NCI-H1105 (cell line): ENCODE measurements at regions not wholly inside any gene's neighbourhood (a gene's known extent, or its start where the extent isn't known, plus 50 kb on each side); places are given as distances from the start of the nearest gene placed in this dataset.
A peak's percentile ranks its signal among the peaks of the same experiment; 100 is the strongest.
"Not testable (repeated sequence)": the region's sequence is repeated elsewhere in the genome, so short reads cannot be mapped to it uniquely, and the experiment has no call there.

Experiments
- DNase-seq: peaks from one replicate; lab custom pipeline; 2025; lab: John Stamatoyannopoulos, UW

DNA sequence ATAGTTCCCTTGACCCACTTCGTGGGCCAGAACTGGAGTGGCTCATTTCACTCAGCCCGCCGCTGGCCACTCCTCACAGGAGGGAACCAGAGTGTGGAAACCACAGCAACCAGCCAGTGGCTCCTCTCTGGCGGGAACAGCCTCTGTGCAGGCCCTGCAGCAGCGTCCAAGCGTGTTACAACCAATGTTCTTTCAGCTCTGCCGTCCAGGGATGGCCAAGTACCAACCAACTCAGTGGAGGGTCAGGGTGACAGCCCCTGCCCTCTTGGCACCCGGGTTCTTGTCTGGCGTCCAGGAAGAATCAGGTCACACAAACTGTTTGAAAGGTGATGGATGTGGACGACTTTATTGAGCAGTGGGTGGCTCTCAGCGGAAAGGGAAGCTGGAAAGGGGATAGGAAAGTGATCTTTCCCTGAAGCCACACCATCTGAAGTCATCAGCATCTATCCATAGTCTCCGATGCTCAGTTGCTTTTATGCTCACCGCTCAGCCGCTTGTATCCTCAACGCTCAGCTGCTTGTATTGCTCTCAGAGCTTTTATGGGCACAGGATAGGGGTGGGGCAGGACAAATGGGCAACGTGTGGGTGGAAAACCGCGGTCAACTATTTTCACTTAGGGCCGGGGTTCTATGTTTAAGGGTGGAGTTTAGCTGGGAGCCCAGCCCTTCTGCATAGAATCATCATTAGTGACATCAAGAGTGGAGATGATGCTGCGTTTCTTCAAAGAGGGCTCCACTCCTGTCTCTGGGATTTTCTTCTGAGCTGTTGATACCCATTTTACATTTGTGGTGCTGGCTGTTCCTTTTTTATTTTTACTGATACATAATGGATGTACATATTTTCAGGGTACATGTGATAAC, 250.2 kb downstream of the RRAGC start:
- DNase-seq = no peak

DNA sequence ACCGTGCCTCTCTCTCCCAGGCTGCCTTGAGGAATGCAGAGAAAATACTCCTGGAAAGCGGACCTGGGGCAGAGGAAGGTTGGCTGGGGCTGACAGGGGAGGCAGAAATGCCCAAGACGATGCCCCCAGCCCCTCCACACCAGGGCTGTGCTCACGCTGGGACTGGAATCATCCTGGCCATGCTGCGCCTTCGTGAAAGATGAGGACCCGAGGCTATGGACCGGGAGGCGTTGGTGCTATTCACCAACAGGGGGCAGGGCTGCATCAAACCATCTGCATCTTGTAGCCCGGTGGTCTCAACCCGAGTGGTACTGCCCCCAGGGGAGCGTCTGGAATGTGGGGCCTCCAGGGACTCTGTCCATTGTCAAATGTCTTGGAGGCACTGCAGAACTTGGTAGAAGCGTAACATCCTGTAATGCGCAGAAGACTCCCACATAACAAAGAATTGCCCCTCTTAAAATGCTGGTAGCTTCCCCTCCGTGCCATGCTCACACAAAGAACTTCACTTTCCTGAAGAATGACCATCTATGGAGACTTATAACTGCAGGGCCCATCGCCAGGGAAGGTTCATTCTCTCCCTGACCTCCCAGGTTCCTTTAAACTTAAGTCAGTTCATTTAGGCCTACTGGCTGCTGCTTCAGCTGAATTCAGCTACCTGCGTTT, 251.2 kb downstream of the RRAGC start:
- DNase-seq = no peak

DNA sequence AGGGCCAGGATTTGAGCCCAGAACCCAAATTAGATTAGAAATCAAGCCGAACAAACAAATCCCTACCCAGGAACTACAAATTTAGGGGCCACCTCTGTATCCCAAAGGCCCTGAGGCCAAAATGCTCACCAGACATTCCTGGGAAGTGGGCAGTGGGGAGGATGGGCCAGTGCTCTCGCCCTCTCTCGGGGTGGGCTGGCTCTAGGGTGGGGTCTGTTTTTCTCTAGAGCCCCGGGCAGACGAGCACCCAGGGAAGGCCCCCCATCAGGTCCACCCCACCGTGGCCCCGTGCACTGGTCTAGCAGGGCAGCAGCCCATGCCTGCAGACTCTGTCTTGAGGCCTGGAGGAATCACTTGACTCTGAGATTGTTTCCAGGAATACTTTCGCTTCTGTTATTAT, 252.0 kb downstream of the RRAGC start:
- no peak for DNase-seq

DNA sequence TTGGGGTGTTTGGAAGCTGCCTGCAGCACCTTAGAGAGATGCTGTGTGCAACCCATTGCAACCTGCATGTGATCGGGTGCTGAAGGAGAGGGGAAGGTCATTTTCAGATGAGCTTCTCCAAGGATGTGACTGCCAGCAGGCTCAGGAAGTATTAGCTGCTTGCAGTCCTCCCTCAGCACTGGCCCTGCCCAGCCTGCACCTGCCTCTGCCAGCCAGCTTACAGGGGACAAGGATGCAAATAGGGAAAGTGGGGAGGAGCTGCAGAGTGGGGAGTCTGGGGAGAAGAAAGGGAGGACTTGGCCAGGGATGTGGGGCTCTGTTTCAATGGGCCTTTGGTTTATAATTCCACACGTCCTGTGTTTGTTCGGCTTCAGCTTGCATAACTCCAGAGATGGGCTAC, 254.5 kb downstream of the RRAGC start:
- DNase-seq = no peak

DNA sequence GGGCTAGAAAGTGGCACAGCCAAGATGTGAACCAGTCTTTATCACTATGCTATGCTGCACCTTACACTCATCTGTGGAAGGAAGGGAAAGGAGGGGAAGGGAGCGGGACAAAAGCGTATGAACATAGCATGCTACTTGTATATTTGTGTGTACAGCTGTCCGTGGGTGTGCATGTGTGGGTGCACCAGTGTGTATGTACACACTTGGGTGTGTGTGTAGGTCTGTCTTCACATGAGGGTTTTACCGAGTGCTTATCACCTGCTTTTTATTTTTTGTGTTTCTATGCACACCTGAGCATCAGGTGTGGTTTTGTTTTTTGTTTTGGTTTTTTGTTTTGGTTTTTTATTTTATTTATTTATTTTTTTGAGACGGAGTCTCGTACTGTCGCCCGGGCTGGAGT, 255.7 kb downstream of the RRAGC start:
- no peak for DNase-seq

GRCh38 chr1:38600905-38601304, 258.7 kb downstream of the RRAGC start:
- DNase-seq = no peak

GRCh38 chr1:38600286-38600685, 259.3 kb downstream of the RRAGC start:
- DNase-seq = no peak

GRCh38 chr1:38598118-38598517, 261.5 kb downstream of the RRAGC start:
- no peak for DNase-seq

DNA sequence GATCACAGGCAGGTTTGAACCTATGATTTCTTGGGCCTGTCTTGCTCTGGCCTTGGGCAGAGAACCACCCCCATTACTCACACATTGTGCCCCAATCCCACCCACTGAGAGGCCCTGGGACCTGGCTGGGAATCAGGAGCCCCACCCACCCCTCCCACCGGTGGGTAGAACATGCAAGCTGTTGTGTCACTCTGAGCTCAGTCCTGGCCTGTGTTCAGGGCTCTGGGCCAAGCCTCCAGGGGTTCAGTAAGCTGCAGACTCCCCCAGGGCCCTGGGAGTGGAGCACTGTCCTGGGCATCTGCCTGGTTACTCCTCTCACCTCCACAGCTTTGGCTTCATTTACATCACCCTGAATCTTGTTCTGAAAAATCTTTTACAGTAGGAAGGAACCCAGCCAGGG, 270.5 kb downstream of the RRAGC start:
- no peak for DNase-seq

DNA sequence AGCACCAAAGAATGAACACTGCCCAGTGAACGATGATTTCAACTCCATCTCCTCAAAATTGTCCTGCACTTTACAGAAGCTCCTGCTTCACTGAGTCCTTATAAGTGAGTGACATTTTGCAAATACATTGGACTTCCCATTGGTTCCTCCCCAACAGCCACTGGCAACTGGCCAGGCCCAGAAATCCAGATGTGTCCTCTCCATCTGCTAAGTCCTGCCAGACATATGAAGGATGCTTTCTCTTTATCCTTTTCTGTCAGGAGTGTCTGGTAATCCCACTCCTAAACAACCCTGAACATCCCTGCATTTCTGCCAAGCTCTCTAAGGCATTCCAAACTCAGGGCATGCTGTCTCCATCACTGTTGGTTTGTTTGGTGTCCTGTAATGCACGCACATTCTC, 271.8 kb downstream of the RRAGC start:
- DNase-seq = no peak

- DNase-seq = no peak
Measured at GRCh38 chr1:38586993-38587646, 272.5 kb downstream of the RRAGC start.

GRCh38 chr1:38585971-38586370, 273.6 kb downstream of the RRAGC start:
- DNase-seq = no peak

GRCh38 chr1:38585460-38585859, 274.1 kb downstream of the RRAGC start:
- no peak for DNase-seq

DNA sequence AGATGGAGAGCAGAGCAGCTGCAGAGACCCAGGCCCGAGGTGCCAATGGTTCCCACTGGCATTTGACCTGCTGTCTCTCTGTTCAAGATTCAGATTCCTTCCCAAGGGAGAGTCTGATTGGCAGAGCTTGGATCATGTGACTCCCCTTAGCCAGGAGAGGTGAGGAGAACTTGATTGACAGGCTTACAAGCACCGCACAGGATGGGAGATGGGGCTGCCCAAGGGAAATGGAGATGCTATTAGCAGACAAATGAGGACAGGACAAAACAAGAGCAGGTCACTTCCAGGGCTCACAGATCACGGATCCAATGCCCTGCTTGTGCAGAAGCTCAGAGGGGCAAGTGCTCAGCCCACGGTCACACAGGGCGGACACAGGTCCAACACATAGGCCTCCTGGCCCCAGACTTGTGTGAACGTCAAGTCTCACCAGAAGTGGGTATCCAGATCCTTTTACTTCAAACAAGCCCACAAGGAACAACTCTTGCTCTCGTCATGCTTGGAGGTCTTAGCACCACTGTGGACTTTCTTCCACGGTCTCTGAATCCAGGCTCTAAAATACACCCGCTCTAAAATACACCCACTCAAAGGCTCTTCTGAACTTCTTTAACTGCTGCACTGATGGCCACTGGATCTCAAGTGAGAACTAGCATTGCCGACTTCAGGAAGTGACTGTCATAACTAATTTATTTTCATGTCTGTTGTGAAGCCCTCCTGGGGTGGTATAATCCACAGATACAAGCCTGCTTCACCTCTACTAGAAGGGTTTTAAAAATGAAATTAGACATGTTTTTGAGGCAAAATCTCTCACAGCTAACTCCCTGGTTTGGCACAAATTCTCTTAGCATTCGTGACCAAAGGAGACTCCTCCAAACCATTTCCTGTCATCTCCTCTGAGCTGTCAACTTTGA, 274.9 kb downstream of the RRAGC start:
- DNase-seq = no peak

DNA sequence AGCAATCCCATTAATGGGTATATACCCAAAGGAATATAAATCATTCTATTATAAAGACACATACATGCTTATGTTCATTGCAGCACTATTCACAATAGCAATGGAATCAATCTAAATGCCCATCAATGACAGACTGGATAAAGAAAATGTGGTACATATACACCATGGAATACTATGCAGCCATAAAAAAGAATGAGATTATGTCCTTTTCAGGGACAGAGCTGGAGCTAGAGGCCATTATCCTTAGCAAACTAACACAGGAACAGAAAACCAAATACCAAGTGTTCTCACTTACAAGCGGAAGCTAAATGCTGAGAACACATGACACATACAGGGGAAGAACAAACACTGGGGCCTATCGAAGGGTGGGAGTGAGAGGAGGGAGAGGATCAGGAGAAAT, 276.3 kb downstream of the RRAGC start:
- not testable (repeated sequence) for DNase-seq

- DNase-seq = no peak
Measured at GRCh38 chr1:38581396-38581795, 278.2 kb downstream of the RRAGC start.

DNA sequence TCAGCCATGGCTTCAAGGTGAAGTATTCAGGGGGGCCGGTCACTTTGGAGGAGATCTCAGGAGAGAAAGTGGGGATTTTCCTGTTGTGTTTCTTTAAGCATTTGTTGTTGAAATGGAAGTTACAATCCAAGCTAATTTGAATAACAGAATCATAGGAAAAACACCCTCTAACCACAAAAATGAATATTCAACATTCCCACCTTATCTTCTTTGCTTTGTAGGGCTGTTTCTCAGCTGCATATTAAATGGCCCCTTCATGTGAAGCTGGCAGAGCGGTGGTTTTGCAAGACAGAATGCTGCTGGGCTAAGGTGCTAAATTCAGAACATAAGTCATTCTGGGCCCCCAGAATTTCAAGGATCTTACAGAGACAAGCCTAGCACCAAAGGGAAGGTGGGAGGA, 279.0 kb downstream of the RRAGC start:
- DNase-seq = no peak

DNA sequence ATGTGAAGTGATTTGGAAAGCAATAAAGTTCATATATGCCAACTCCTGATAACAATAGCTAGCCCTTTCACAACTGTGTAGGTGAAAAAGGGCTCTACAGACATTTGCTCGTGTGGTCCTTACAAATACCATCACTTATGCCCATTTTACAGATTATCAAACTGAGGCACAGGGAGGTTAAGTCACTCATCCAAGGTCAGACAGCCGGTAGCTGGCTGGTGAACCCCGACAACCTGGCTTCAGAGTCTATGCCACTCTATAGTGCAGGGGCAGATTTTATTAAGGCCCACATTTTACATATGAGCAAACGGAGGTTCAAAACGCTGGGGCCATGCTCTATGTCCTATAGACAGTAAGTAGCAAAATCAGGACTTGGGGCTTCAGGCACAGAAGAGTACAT, 280.5 kb downstream of the RRAGC start:
- no peak for DNase-seq

GRCh38 chr1:38578271-38578951, 281.2 kb downstream of the RRAGC start:
- peak; percentile 47 for DNase-seq

GRCh38 chr1:38577937-38578270, 281.7 kb downstream of the RRAGC start:
- no peak for DNase-seq

- DNase-seq = no peak
Measured at GRCh38 chr1:38577385-38577784, 282.2 kb downstream of the RRAGC start.

DNA sequence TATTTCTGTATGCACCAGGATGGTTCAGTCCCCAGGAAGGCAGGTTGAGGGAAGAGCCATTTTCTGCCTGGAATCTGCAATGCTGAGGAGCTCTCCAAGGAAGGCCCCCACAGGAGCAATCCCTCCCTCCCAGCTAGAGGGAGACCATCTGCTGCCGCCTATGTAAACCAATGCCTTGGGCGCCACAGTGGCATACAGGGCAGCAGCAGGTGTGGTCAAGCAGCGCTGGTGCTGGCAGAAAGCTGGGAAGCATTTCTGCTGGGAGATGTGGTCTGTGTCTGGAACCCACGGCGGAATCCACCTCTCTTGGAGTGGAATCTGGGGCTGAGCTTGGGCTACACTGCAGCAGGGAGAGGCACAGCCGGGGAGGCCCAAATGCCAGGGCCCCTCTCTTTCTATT, 283.3 kb downstream of the RRAGC start:
- DNase-seq = no peak
